ENCODE measurements at regions not wholly inside any gene's neighbourhood (a gene's known extent, or its start where the extent isn't known, plus 50 kb on each side); places are given as distances from the start of the nearest gene placed in this dataset.

DNA sequence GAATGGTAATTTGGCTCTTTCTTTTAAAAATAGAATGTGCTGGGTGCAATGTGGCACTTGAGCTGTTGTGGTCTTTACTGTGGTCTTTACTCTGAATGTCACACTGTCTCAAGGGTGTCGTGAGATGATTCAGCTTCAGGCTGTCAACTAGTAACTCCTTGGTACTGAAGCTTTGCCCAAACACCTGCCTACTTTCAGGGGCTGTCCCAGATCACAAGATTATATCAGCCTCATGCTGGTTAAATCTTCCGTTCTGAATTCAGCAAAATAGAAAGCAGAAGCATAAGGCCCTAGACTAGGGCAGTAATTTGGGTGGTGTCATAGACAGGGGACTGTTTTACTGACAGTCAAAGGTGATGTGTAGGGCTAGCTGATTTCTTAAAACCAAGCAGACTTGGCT lies 110.9 kb downstream of the BAMBI start:
- H3K9me1 ChIP-seq (ENCODE audit: control insufficient read depth, insufficient read depth, low read length), result no peaks in the 10 kb centered on the region
- no peak overlapping the region for H3K4me3 ChIP-seq
- DNase-seq (ENCODE audit: extremely low read depth in 1 of 4, low spot score in 3 of 4) (no peak), FAIRE-seq (no peak), ATAC-seq (no peak)
- WGBS (ENCODE audit: insufficient coverage, low coverage, missing lambda C conversion rate), result 35% methylated on average over 2 of the region's 2 CpGs
- H3K36me3 ChIP-seq (ENCODE audit: control insufficient read depth, insufficient read depth, low read length), result no peaks in the 10 kb centered on the region
- BruUV-seq (replicated peaks), result no TSS peak
- no peak overlapping the region for H3K9ac ChIP-seq (ENCODE audit: insufficient read depth in 1 of 2, low read depth in 2 of 2, low read length in 2 of 2)
- no peak overlapping the region for H3K27ac ChIP-seq (ENCODE audit: extremely low read depth, low read depth, low read length)
- in situ Hi-C loops (cut with MboI) (no loop called here), intact Hi-C loops (cut with micrococcal nuclease) (no loop called here)
- no peak overlapping the region for H3K4me2 ChIP-seq (ENCODE audit: insufficient read depth, low read length)
- H3K4me1 ChIP-seq (replicated peaks in 1 of 2; ENCODE audit: control insufficient read depth in 2 of 2, insufficient read depth in 2 of 2, low read length in 2 of 2), result peaks cover 0 to 8% of the 10 kb centered on the region in 2 experiments; a peak in 3 of 5 replicates
- H3K9me3 ChIP-seq (replicated peaks; ENCODE audit: control insufficient read depth, insufficient read depth, low read depth, low read length), result no peaks in the 10 kb centered on the region
- H3K79me2 ChIP-seq (ENCODE audit: control insufficient read depth, insufficient read depth, low read length), result no peaks in the 10 kb centered on the region
- no peaks in the 10 kb centered on the region for H3K27me3 ChIP-seq (ENCODE audit: control insufficient read depth in 2 of 2, insufficient read depth in 2 of 2, low read length in 2 of 2)
- H4K20me1 ChIP-seq (replicated peaks; ENCODE audit: control insufficient read depth, insufficient read depth, low read length), result no peaks in the 10 kb centered on the region
- H2AFZ ChIP-seq (ENCODE audit: low read depth, low read length), result no peak overlapping the region; the same call in 1 of the 2 replicates
- TF ChIP-seq SREBF1 (IDR thresholded peaks at IDR 0.05; ENCODE audit: borderline replicate concordance, low read depth, low read length) (no peak), BMI1 (IDR thresholded peaks at IDR 0.05; ENCODE audit: low read length) (no peak), GTF2E2 (tag; IDR thresholded peaks at IDR 0.05) (no peak), ZNF280B (CRISPR knock-in tag; IDR thresholded peaks at IDR 0.05) (no peak), WHSC1 (IDR thresholded peaks at IDR 0.05; ENCODE audit: low read length) (no peak)
- ChIA-PET POLR2A (interaction anchor here (0.9 kb wide), 1 partner anchor 9 kb away, joined by 3 read pairs; no protein-coding TSS in a partner anchor), CTCF (ENCODE audit: low intra/inter-chr PET ratio) (no interaction called here)

DNA sequence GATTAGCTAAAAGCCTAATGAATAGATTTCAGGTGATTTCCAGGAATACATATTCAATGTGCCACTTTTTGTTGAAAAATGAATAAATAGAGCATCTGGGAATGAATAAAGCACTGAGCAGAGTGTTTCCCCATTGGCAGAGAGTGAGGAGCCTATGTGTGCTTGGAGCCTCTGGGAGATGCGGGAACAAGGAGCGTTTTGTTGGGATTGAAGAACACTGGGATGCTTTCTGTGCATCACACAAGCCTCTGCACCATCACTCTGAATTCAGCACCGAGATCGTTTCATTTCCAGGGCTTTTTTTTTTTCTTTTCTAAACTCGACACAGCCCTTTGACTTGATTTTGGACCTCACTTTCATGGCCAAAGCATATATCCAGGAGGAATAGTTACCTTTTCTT lies 111.4 kb downstream of the BAMBI start:
- in situ Hi-C loops (cut with MboI), result no loop called here
- POLR2A ChIA-PET, result interaction anchor here (1.7 kb wide), 1 partner anchor 24 kb away, joined by 3 read pairs; no protein-coding TSS in a partner anchor
- TF ChIP-seq ZNF324 (CRISPR knock-in tag; IDR thresholded peaks at IDR 0.05), result no peak
- TF ChIP-seq ZEB2 (IDR thresholded peaks at IDR 0.05), result no peak
- TF ChIP-seq RREB1 (CRISPR knock-in tag; IDR thresholded peaks at IDR 0.05), result no peak

More for the DNA sequence above, 111.4 kb downstream of the BAMBI start:
- CTCF ChIA-PET (ENCODE audit: low intra/inter-chr PET ratio), result no interaction called here
- no peaks in the 10 kb centered on the region for H3K79me2 ChIP-seq (ENCODE audit: control insufficient read depth, insufficient read depth, low read length)
- intact Hi-C loops (cut with micrococcal nuclease), result no loop called here
- no peak for ATAC-seq
- no peak overlapping the region for H3K4me3 ChIP-seq
- 69% methylated on average over 5 of the region's 5 CpGs for WGBS (ENCODE audit: insufficient coverage, low coverage, missing lambda C conversion rate)
- H3K4me1 ChIP-seq (replicated peaks in 1 of 2; ENCODE audit: control insufficient read depth in 2 of 2, insufficient read depth in 2 of 2, low read length in 2 of 2), result peaks cover 0 to 8% of the 10 kb centered on the region in 2 experiments; a peak in 3 of 5 replicates
- no peak overlapping the region for H3K4me2 ChIP-seq (ENCODE audit: insufficient read depth, low read length)
- H3K9ac ChIP-seq (ENCODE audit: insufficient read depth in 1 of 2, low read depth in 2 of 2, low read length in 2 of 2), result no peak overlapping the region
- no peaks in the 10 kb centered on the region for H3K36me3 ChIP-seq (ENCODE audit: control insufficient read depth, insufficient read depth, low read length)
- H3K9me3 ChIP-seq (replicated peaks; ENCODE audit: control insufficient read depth, insufficient read depth, low read depth, low read length), result no peaks in the 10 kb centered on the region
- H2AFZ ChIP-seq (ENCODE audit: low read depth, low read length), result no peak overlapping the region
- no peak for FAIRE-seq
- no TSS peak for BruUV-seq (replicated peaks)
- no peaks in the 10 kb centered on the region for H3K9me1 ChIP-seq (ENCODE audit: control insufficient read depth, insufficient read depth, low read length)
- H3K27ac ChIP-seq (ENCODE audit: extremely low read depth, low read depth, low read length), result no peak overlapping the region
- no peak for DNase-seq (ENCODE audit: extremely low read depth in 1 of 4, low spot score in 3 of 4)
- H4K20me1 ChIP-seq (replicated peaks; ENCODE audit: control insufficient read depth, insufficient read depth, low read length), result no peaks in the 10 kb centered on the region
- H3K27me3 ChIP-seq (ENCODE audit: control insufficient read depth in 2 of 2, insufficient read depth in 2 of 2, low read length in 2 of 2), result no peaks in the 10 kb centered on the region
